GM18861 (cell line): ENCODE measurements at regions not wholly inside any gene's neighbourhood (a gene's known extent, or its start where the extent isn't known, plus 50 kb on each side); places are given as distances from the start of the nearest gene placed in this dataset.

ENCODE experiments used
- ATAC-seq: cut with Tn5 transposase; IDR thresholded peaks from one replicate; pipeline ENCODE4 v1.9.1; 2021; ENCODE audit not compliant: unreplicated experiment

- no peak for ATAC-seq
Observed at GRCh38 chr2:185891403-185891802, 152.8 kb downstream of the FSIP2 start.

GRCh38 chr2:185891804-185892411 is 153.3 kb downstream of the FSIP2 start:
- ATAC-seq, result no peak

GRCh38 chr2:185892484-185892883 is 153.9 kb downstream of the FSIP2 start:
- ATAC-seq, result no peak

- ATAC-seq, result no peak
Observed at GRCh38 chr2:185894223-185894622, 155.6 kb downstream of the FSIP2 start.

- no peak for ATAC-seq
Observed at GRCh38 chr2:185895828-185896693, 157.5 kb downstream of the FSIP2 start.

GRCh38 chr2:185899366-185899765 is 160.8 kb downstream of the FSIP2 start:
- ATAC-seq, result no peak

- ATAC-seq, result no peak
Observed at GRCh38 chr2:185919155-185919554, 180.6 kb downstream of the FSIP2 start.

GRCh38 chr2:185921048-185921756 is 182.6 kb downstream of the FSIP2 start:
- ATAC-seq, result no peak

GRCh38 chr2:185934232-185934631 is 195.6 kb downstream of the FSIP2 start:
- no peak for ATAC-seq

GRCh38 chr2:185939858-185940257 is 201.3 kb downstream of the FSIP2 start:
- no peak for ATAC-seq

- ATAC-seq, result no peak
Observed at GRCh38 chr2:185942855-185943254, 204.3 kb downstream of the FSIP2 start.

GRCh38 chr2:185947722-185948121 is 209.1 kb downstream of the FSIP2 start:
- no peak for ATAC-seq

- no peak for ATAC-seq
Observed at GRCh38 chr2:185952100-185952499, 213.5 kb downstream of the FSIP2 start.

GRCh38 chr2:185954389-185954788 is 215.8 kb downstream of the FSIP2 start:
- ATAC-seq, result no peak

GRCh38 chr2:185955050-185955449 is 216.4 kb downstream of the FSIP2 start:
- ATAC-seq, result no peak

- no peak for ATAC-seq
Observed at GRCh38 chr2:185967335-185967734, 228.7 kb downstream of the FSIP2 start.

GRCh38 chr2:185970148-185970852 is 231.7 kb downstream of the FSIP2 start:
- ATAC-seq, result no peak

GRCh38 chr2:185978634-185979407 is 240.2 kb downstream of the FSIP2 start:
- ATAC-seq, result no peak

GRCh38 chr2:185979546-185980071 is 241.0 kb downstream of the FSIP2 start:
- no peak for ATAC-seq

- no peak for ATAC-seq
Observed at GRCh38 chr2:185980944-185981343, 242.3 kb downstream of the FSIP2 start.
